ENCODE measurements at regions not wholly inside any gene's neighbourhood (a gene's known extent, or its start where the extent isn't known, plus 50 kb on each side); places are given as distances from the start of the nearest gene placed in this dataset.

DNA sequence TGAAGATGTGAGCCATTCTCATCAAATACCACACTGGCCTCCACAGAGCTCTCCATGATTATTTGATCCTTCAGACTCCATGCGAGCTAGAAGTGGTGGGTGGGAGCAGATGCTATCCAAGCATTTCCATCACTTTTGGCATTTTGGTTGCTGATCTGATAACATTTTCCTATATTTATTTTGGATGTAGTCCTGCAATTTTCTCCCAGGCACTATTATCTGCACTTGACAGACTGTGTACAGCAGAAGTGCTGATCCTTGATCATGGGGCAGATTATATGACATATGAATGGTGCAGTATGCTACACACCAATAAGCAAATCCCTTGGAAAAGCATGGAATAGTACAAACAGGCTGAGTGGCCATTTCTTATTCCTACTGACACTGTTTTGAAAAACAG, 167.6 kb upstream of the LRRC7 start:
- TF ChIP-seq, protein P1, sequence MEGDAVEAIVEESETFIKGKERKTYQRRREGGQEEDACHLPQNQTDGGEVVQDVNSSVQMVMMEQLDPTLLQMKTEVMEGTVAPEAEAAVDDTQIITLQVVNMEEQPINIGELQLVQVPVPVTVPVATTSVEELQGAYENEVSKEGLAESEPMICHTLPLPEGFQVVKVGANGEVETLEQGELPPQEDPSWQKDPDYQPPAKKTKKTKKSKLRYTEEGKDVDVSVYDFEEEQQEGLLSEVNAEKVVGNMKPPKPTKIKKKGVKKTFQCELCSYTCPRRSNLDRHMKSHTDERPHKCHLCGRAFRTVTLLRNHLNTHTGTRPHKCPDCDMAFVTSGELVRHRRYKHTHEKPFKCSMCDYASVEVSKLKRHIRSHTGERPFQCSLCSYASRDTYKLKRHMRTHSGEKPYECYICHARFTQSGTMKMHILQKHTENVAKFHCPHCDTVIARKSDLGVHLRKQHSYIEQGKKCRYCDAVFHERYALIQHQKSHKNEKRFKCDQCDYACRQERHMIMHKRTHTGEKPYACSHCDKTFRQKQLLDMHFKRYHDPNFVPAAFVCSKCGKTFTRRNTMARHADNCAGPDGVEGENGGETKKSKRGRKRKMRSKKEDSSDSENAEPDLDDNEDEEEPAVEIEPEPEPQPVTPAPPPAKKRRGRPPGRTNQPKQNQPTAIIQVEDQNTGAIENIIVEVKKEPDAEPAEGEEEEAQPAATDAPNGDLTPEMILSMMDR (IDR thresholded peaks at IDR 0.05; ENCODE audit: low read depth, low read length, missing input control), result no peak
- TF ChIP-seq, protein P2, sequence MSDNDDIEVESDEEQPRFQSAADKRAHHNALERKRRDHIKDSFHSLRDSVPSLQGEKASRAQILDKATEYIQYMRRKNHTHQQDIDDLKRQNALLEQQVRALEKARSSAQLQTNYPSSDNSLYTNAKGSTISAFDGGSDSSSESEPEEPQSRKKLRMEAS (IDR thresholded peaks at IDR 0.05), result no peak
- TF ChIP-seq YY1 (IDR thresholded peaks at IDR 0.05) (no peak), RAD21 (IDR thresholded peaks at IDR 0.05) (no peak), TAF1 (conservative IDR thresholded peaks at IDR 0.05) (no peak), EGR1 (IDR thresholded peaks at IDR 0.05; ENCODE audit: low read depth in 2 of 2) (no peak)
- TF ChIP-seq, protein P3, sequence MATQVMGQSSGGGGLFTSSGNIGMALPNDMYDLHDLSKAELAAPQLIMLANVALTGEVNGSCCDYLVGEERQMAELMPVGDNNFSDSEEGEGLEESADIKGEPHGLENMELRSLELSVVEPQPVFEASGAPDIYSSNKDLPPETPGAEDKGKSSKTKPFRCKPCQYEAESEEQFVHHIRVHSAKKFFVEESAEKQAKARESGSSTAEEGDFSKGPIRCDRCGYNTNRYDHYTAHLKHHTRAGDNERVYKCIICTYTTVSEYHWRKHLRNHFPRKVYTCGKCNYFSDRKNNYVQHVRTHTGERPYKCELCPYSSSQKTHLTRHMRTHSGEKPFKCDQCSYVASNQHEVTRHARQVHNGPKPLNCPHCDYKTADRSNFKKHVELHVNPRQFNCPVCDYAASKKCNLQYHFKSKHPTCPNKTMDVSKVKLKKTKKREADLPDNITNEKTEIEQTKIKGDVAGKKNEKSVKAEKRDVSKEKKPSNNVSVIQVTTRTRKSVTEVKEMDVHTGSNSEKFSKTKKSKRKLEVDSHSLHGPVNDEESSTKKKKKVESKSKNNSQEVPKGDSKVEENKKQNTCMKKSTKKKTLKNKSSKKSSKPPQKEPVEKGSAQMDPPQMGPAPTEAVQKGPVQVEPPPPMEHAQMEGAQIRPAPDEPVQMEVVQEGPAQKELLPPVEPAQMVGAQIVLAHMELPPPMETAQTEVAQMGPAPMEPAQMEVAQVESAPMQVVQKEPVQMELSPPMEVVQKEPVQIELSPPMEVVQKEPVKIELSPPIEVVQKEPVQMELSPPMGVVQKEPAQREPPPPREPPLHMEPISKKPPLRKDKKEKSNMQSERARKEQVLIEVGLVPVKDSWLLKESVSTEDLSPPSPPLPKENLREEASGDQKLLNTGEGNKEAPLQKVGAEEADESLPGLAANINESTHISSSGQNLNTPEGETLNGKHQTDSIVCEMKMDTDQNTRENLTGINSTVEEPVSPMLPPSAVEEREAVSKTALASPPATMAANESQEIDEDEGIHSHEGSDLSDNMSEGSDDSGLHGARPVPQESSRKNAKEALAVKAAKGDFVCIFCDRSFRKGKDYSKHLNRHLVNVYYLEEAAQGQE (IDR thresholded peaks at IDR 0.05), result no peak
